Stimulated activated naive CD8-positive, alpha-beta T cell treated with anti-CD3 and anti-CD28 coated beads, Interleukin-15, Interleukin-2, amounts not matched to agents 100 ng/mL and 50 ng/mL, for 24 hours (primary cell): ENCODE measurements at regions not wholly inside any gene's neighbourhood (a gene's known extent, or its start where the extent isn't known, plus 50 kb on each side); places are given as distances from the start of the nearest gene placed in this dataset.

Experiments
- H3K27ac Mint-ChIP-seq: one replicate; pipeline ENCODE4 v1.8.0; 2021; ENCODE audit warnings: mild to moderate bottlenecking, mixed read lengths
- H3K27me3 Mint-ChIP-seq: one replicate; pipeline ENCODE4 v1.8.0; 2021; ENCODE audit warnings: mixed read lengths
- H3K36me3 Mint-ChIP-seq: one replicate; pipeline ENCODE4 v1.8.0; 2021; ENCODE audit warnings: low read depth, mixed read lengths
- H3K4me1 Mint-ChIP-seq: one replicate; pipeline ENCODE4 v1.8.0; 2021; ENCODE audit warnings: low read depth, mixed read lengths
- H3K4me3 Mint-ChIP-seq: one replicate; pipeline ENCODE4 v1.8.0; 2021; ENCODE audit warnings: mild to moderate bottlenecking, mixed read lengths
- H3K9me3 Mint-ChIP-seq: one replicate; pipeline ENCODE4 v1.8.0; 2021; ENCODE audit warnings: mixed read lengths

GRCh38 chr12:74892057-74892633, 317.5 kb downstream of the KCNC2 start:
- Mint-ChIP-seq H3K9me3 (peaks cover 6% of the 10 kb centered on the region), H3K4me1 (peaks cover 37% of the 10 kb centered on the region), H3K27ac (no peak overlapping the region), H3K27me3 (no peaks in the 10 kb centered on the region), H3K36me3 (no peaks in the 10 kb centered on the region), H3K4me3 (no peak overlapping the region)

GRCh38 chr12:74896186-74896585, 313.5 kb downstream of the KCNC2 start:
- H3K4me1 Mint-ChIP-seq, result peaks cover 39% of the 10 kb centered on the region
- no peaks in the 10 kb centered on the region for H3K9me3 Mint-ChIP-seq
- no peak overlapping the region for H3K4me3 Mint-ChIP-seq
- H3K27ac Mint-ChIP-seq, result no peak overlapping the region
- H3K36me3 Mint-ChIP-seq, result no peaks in the 10 kb centered on the region
- H3K27me3 Mint-ChIP-seq, result no peaks in the 10 kb centered on the region

- Mint-ChIP-seq H3K4me1 (peaks cover 26% of the 10 kb centered on the region), H3K27ac (no peak overlapping the region), H3K36me3 (no peaks in the 10 kb centered on the region), H3K27me3 (no peaks in the 10 kb centered on the region), H3K9me3 (no peaks in the 10 kb centered on the region), H3K4me3 (no peak overlapping the region)
Observed at GRCh38 chr12:74897425-74898211, 312.0 kb downstream of the KCNC2 start.

DNA sequence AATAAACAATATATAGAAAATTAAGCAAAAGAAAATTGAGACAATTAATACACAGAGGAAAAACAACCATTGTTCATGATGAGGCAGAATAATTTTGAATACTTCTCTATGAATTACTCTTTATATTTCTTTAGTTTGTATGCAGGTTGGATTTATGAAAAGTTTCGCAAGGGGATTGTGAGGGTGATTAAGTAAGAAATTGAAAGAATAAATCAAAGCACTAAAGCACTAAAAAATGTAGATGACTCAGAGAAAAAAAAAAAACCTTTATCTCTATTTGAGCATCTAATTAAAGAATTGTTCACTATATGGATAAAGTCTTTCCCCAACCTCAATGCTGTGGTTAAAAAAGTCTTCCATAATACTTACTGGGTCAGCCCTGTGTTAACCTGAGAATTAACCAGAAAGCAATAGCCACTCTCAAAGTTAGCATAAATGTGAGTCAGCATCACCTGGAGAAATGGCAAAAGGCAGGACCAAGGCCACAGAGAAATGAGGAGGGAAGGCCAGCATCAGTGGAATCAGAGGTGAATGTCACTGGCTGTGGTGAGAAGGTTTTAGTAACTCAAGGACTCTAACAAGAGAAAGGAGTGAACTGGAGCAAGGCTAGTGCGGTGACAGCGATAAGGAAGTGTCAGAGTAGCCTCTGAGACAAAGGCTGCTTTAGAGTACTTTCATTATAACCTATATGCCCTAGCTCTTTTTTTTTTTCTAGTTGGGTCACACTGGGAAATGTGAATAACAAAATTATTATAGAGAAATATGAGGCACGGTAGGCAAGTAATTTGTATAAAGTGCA, 310.4 kb downstream of the KCNC2 start:
- H3K9me3 Mint-ChIP-seq, result no peaks in the 10 kb centered on the region
- peak overlapping the region; percentile 23 for H3K27ac Mint-ChIP-seq
- H3K4me1 Mint-ChIP-seq, result peaks cover 25% of the 10 kb centered on the region
- H3K4me3 Mint-ChIP-seq, result no peak overlapping the region
- no peaks in the 10 kb centered on the region for H3K27me3 Mint-ChIP-seq
- H3K36me3 Mint-ChIP-seq, result no peaks in the 10 kb centered on the region

- Mint-ChIP-seq H3K27ac (no peak overlapping the region), H3K36me3 (no peaks in the 10 kb centered on the region), H3K27me3 (no peaks in the 10 kb centered on the region), H3K9me3 (no peaks in the 10 kb centered on the region), H3K4me1 (peaks cover 25% of the 10 kb centered on the region), H3K4me3 (no peak overlapping the region)
Observed at GRCh38 chr12:74900232-74900631, 309.4 kb downstream of the KCNC2 start.

GRCh38 chr12:74903522-74903921, 306.1 kb downstream of the KCNC2 start:
- H3K4me3 Mint-ChIP-seq, result no peak overlapping the region
- H3K4me1 Mint-ChIP-seq, result peaks cover 20% of the 10 kb centered on the region
- no peaks in the 10 kb centered on the region for H3K9me3 Mint-ChIP-seq
- no peaks in the 10 kb centered on the region for H3K27me3 Mint-ChIP-seq
- no peak overlapping the region for H3K27ac Mint-ChIP-seq
- no peaks in the 10 kb centered on the region for H3K36me3 Mint-ChIP-seq

GRCh38 chr12:74906224-74906623, 303.4 kb downstream of the KCNC2 start:
- Mint-ChIP-seq H3K27ac (no peak overlapping the region), H3K9me3 (no peaks in the 10 kb centered on the region), H3K27me3 (no peaks in the 10 kb centered on the region), H3K4me3 (no peak overlapping the region), H3K4me1 (no peaks in the 10 kb centered on the region), H3K36me3 (no peaks in the 10 kb centered on the region)

DNA sequence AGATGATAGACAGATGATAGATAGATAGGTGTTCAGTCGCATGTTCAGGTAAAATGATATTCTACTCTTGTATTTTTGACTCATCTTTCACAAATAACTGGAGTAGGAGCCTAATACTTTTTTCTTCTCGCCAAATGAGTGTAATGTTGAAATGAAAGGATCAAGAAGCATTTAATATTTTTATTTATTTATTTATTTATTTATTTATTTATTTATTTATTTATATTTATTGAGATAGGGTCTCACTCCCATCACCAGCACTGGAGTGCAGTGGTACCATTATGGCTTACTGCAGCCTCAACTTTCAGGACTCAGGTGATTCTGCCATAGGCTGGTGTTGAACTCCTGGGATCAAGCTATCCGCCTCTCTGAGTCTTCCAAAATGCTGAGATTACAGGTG, 298.8 kb downstream of the KCNC2 start:
- Mint-ChIP-seq H3K36me3 (no peaks in the 10 kb centered on the region), H3K9me3 (no peaks in the 10 kb centered on the region), H3K27me3 (no peaks in the 10 kb centered on the region), H3K4me3 (no peak overlapping the region), H3K4me1 (no peaks in the 10 kb centered on the region), H3K27ac (no peak overlapping the region)

DNA sequence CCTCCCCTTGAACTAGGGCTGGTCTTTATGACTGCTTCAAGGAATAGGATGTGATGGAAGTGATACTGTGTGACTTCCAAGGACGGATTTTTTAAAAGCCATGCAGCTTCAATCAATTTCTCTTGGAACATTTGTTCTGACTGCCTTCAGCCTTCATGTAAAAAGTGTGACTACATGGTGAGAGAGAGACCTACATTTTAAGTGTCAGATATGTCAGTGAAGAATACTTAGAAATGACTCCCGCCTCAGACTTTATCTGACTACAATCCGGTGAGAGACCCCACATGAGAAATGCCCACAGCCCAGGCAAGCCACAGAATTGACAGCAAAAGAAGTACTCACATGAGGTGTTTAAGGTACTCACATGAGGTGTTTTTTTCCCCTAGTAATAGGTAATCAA, 295.3 kb downstream of the KCNC2 start:
- Mint-ChIP-seq H3K27ac (no peak overlapping the region), H3K9me3 (no peaks in the 10 kb centered on the region), H3K36me3 (no peaks in the 10 kb centered on the region), H3K4me1 (no peaks in the 10 kb centered on the region), H3K27me3 (no peaks in the 10 kb centered on the region), H3K4me3 (no peak overlapping the region)

- no peaks in the 10 kb centered on the region for H3K4me1 Mint-ChIP-seq
- no peaks in the 10 kb centered on the region for H3K27me3 Mint-ChIP-seq
- H3K9me3 Mint-ChIP-seq, result no peaks in the 10 kb centered on the region
- H3K27ac Mint-ChIP-seq, result no peak overlapping the region
- H3K36me3 Mint-ChIP-seq, result no peaks in the 10 kb centered on the region
- H3K4me3 Mint-ChIP-seq, result no peak overlapping the region
Observed at GRCh38 chr12:74915718-74916117, 293.9 kb downstream of the KCNC2 start.

- Mint-ChIP-seq H3K4me1 (no peaks in the 10 kb centered on the region), H3K9me3 (no peaks in the 10 kb centered on the region), H3K36me3 (no peaks in the 10 kb centered on the region), H3K27ac (no peak overlapping the region), H3K27me3 (no peaks in the 10 kb centered on the region), H3K4me3 (no peak overlapping the region)
Observed at GRCh38 chr12:74917743-74918142, 291.9 kb downstream of the KCNC2 start.

DNA sequence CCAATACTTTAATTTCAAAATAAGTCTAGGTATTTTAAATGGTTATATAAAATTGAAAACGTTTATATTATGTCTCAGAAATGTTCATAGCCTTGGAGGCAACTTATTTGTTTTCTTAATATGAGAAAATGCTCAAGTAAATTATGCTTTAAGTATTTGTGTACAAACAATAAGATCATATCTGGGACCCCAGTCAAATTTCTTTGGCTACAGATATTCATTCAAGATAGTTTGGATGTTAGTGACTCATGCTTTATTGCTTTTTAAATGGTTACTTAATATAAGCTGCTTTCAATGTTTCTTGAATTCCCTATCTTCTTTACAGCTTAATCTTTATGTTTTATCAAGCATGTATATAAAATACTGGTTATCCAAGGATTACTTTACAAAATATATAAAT, 291.3 kb downstream of the KCNC2 start:
- Mint-ChIP-seq H3K27ac (no peak overlapping the region), H3K9me3 (no peaks in the 10 kb centered on the region), H3K4me1 (no peaks in the 10 kb centered on the region), H3K27me3 (no peaks in the 10 kb centered on the region), H3K36me3 (no peaks in the 10 kb centered on the region), H3K4me3 (no peak overlapping the region)

- Mint-ChIP-seq H3K9me3 (peaks cover 7% of the 10 kb centered on the region), H3K4me1 (no peaks in the 10 kb centered on the region), H3K4me3 (no peak overlapping the region), H3K27me3 (no peaks in the 10 kb centered on the region), H3K27ac (no peak overlapping the region), H3K36me3 (peaks cover 3% of the 10 kb centered on the region)
Observed at GRCh38 chr12:74922117-74922516, 287.5 kb downstream of the KCNC2 start.

GRCh38 chr12:74922642-74923041, 287.0 kb downstream of the KCNC2 start:
- H3K4me3 Mint-ChIP-seq, result no peak overlapping the region
- H3K27me3 Mint-ChIP-seq, result no peaks in the 10 kb centered on the region
- peaks cover 3% of the 10 kb centered on the region for H3K36me3 Mint-ChIP-seq
- H3K27ac Mint-ChIP-seq, result no peak overlapping the region
- no peaks in the 10 kb centered on the region for H3K4me1 Mint-ChIP-seq
- H3K9me3 Mint-ChIP-seq, result peaks cover 7% of the 10 kb centered on the region

DNA sequence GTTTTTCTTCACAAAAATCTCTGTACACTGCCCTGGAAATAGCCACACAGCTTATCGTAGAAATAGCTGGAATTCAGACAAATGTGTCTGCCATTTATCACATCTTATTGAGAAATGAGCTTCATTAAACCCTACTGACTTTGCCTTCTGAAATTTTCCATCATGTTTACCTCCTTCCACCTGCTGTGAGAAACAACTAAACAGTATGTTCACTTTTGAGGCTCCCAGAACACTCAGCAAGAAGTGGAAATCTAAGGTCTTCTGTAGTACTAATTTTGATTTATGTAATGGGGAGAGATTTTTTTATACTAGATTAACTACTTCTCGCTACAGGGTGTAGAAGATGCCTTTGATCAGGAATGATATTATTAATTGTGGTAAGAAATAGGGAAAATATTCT, 268.0 kb downstream of the KCNC2 start:
- H3K27me3 Mint-ChIP-seq, result no peaks in the 10 kb centered on the region
- H3K27ac Mint-ChIP-seq, result no peak overlapping the region
- no peaks in the 10 kb centered on the region for H3K36me3 Mint-ChIP-seq
- H3K4me1 Mint-ChIP-seq, result peaks cover 12% of the 10 kb centered on the region
- H3K4me3 Mint-ChIP-seq, result no peak overlapping the region
- no peaks in the 10 kb centered on the region for H3K9me3 Mint-ChIP-seq
